ENCODE measurements at regions not wholly inside any gene's neighbourhood (a gene's known extent, or its start where the extent isn't known, plus 50 kb on each side); places are given as distances from the start of the nearest gene placed in this dataset.

DNA sequence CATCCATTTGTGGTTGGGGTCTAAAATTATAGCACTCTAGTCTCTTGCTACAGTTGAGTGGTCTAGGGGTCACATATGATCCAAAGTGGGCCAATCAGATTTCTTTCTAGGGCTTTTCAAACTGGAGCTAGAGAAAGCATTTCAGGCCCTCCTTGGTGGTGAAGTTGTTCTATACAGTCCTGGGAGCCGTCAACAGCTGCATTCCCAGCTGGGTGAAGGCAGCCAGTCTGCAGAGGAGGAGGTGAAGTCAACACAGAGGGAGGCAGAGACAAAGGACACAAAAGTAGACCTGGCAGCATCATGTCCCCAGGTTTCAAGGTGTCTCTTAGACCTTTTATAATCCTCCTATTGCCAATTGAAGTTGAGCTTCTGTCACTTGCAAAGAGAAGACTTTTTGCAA lies 518.2 kb downstream of the BNC2 start:
- DNase-seq = no peak

DNA sequence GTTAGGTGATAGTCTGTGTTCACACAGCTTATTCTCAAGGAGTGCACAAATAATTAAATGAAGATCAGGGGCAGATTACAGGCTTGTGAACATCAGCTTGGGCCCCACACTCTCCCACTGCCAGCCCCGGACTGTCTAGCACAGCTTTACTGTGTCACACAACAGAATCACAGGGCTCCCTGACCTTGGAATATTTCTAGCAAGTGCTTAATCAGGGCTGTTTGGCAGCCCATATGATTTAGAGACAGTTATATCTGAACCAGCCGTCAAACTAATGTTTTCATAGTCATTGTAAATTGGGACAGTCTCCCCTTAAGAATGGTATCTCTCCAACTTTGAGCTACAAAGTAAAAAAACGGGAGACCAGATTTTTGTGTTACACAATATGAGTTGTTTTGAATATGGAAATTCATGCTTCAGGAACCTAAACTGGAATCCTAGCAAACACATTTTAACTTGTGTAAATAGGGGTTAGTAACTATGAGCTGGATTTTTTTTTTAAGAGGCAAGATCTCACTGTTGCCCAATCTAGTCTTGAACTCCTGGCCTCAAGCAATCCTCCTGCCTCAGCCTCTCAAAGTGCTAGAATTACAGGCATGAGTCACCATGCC lies 517.6 kb downstream of the BNC2 start:
- DNase-seq = no peak

DNA sequence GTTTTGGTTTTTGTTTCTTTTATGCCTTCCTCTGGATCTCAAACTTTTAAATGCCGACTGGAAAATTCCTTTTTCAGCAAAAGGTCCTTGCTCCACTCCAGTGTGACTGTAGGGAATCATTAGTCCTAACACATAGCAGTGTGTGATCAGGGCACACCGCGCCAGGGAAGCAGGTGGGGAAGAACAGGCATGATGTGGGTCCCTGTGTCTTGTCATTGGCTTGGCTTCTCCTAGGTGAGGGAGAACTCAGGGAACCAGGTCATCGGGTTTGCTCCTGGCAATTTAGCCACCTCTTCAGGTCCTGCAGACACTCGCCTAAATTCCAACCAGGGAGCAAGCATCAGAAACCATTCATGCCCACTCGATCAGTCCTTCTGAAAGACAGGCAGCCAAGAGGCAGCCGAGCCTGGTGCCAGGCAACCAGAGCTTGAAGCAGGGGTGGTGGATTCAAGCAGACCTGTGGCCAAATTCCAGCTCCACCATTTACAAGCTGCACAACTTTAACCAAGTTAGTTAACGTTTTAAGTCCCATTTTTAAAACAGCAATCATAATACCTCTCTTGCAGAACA lies 514.2 kb downstream of the BNC2 start:
- no peak for DNase-seq

DNA sequence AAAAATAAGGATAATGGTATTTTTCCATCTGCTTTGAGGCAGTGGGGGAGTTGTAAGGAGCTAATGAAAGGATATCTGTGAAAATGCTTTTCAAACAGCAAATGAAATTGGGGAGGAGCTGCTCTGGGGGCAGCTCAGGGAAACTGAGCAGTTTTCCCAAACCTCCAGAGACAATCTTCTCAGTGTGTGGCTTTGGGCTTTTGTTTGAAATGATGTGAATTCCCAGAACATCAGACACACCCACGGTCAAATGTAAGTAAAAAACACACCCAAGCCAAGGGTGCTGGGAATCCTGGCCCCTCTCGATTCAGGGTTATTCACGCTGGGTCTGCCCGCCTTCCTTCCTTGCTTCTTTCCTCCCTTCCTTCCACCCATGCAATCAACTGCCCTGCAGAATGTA lies 512.6 kb downstream of the BNC2 start:
- DNase-seq = no peak

DNA sequence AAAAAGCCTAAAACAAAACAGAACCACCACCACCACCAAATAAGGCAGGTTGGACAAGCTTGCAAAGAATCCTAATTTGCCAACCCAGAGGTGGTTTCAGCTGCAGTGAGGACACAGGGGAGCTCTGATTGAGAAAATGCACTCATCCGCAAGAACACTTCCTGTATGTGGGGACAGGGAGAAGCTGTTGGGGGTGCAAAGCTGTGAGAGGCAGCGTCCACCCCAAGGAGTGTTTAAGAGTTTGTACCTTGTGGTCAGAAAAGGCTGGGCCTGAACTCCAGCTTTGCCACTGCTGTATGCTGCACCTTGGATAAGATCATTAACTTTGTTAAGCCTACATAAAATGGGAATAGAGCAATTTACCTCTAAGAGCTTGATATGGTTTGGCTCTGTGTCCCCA lies 511.7 kb downstream of the BNC2 start:
- DNase-seq = no peak

Data from MV-4-11 (cell line).